Fibroblast of mammary gland (primary cell): ENCODE measurements at regions not wholly inside any gene's neighbourhood (a gene's known extent, or its start where the extent isn't known, plus 50 kb on each side); places are given as distances from the start of the nearest gene placed in this dataset.

Experiments
- DNase-seq: peaks from one replicate; pipeline ENCODE4 v3.0.0-alpha.2; 2010; ENCODE audit warnings: low read depth
- H3K4me3 ChIP-seq: 2 replicates; pipeline ENCODE4 v1.5.1; 2011; ENCODE audit warnings: low read depth, mild to moderate bottlenecking, low read length, moderate library complexity; ENCODE audit not compliant: control insufficient read depth
- TF ChIP-seq, protein P1 (sequence below): conservative IDR thresholded peaks from 2 replicates; pipeline ENCODE4 v1.5.1; 2011; ENCODE audit warnings: low read depth, low read length, inconsistent platforms; ENCODE audit not compliant: control insufficient read depth, insufficient read depth

DNA sequence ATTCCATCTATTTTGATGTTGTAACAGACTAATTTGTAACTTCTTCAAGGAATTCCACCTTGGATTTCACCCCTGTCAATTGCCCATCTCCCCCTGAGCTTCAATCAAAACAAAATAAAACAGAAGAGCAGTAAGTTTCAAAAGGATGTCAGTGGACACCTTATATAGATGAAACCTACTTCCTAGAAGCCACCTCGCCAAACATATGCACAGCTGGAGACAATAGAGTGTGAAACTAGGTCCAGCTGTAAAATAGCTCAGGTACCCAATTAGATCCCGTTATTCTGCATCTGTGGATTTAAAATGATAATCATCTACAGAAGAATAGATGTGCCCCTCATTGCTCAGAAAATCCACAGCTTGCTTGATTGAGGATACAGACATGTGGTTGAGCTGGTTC, 598.6 kb downstream of the SH2D4B start:
- TF ChIP-seq, protein P1, sequence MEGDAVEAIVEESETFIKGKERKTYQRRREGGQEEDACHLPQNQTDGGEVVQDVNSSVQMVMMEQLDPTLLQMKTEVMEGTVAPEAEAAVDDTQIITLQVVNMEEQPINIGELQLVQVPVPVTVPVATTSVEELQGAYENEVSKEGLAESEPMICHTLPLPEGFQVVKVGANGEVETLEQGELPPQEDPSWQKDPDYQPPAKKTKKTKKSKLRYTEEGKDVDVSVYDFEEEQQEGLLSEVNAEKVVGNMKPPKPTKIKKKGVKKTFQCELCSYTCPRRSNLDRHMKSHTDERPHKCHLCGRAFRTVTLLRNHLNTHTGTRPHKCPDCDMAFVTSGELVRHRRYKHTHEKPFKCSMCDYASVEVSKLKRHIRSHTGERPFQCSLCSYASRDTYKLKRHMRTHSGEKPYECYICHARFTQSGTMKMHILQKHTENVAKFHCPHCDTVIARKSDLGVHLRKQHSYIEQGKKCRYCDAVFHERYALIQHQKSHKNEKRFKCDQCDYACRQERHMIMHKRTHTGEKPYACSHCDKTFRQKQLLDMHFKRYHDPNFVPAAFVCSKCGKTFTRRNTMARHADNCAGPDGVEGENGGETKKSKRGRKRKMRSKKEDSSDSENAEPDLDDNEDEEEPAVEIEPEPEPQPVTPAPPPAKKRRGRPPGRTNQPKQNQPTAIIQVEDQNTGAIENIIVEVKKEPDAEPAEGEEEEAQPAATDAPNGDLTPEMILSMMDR: no peak
- DNase-seq: no peak
- H3K4me3 ChIP-seq: no peak overlapping the region

DNA sequence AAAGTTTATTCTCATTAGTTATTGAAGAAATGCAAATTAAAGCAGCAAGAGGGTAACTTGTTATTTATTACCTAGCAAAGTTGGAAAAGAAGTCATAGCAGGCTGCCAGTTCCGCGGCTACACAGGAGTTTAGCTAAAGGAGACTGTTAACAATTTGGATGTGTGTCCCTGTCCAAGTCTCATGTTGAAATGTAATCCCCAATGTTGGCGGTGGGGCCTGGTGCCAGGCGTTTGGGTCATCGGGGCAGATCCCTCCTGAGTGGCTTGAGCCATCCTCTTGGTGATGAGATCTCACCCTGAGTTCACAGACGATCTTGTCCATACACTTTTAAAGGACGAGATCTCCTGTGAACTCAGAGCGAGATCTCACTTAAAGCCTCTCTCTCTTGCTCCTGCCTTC, 608.3 kb downstream of the SH2D4B start:
- TF ChIP-seq, protein P1: no peak
- no peak overlapping the region for H3K4me3 ChIP-seq
- DNase-seq: no peak

DNA sequence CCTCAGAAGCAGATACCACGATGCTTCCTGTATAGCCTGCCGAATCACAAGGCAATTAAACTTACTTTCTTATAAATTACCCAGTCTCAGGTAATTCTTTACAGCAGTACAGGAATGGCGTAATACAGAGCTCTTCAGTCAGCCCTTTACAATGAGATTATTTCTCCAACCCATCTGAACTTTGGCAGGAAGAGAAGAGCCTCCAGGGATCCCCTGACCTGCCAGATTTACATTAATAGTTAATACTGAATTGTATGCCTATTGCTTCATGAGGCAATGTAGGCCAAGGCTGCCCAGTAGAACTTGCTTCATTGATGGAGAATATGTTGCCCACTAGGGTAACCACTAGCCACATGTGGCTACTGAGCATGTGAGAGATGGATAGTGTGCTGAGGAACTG, 608.7 kb downstream of the SH2D4B start:
- H3K4me3 ChIP-seq: no peak overlapping the region
- TF ChIP-seq, protein P1: no peak
- DNase-seq: no peak

DNA sequence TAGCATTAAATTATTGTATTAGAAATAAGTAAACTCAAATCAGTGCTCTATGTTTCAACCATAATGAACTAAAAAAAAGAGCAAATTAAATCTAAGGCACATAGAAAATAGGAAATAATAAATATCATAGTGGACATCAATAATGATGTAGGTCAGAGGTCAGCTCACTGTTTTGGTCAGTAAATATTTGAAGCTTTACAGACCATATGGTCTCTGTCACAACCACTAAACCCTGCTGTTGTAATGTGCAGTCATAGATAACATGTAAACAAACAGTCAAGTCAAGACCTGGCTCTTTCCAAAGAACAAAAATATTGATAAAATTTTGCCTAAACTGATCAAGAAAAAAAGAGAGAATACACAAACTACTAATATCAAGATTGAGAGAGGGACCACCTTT, 615.0 kb downstream of the SH2D4B start:
- H3K4me3 ChIP-seq: no peak overlapping the region
- TF ChIP-seq, protein P1: no peak
- no peak for DNase-seq

DNA sequence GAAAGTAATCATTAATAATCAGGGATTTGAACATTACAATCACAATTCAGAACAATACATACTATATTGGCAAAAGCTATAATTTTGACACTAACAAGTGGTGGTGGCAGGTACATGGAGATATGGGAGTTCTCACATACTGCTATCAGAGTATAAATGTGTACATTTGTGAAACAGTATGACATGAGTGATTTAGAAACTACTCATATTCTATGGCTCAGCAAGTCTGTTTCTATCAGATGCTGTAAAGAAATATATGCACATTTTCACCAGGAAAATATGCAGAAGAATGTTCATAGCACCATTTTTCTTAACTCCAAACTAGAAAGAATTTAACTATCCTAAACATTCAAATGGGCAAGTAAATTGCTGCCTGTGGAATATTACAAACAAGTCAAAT, 620.0 kb downstream of the SH2D4B start:
- TF ChIP-seq, protein P1: no peak
- DNase-seq: no peak
- H3K4me3 ChIP-seq: no peak overlapping the region

DNA sequence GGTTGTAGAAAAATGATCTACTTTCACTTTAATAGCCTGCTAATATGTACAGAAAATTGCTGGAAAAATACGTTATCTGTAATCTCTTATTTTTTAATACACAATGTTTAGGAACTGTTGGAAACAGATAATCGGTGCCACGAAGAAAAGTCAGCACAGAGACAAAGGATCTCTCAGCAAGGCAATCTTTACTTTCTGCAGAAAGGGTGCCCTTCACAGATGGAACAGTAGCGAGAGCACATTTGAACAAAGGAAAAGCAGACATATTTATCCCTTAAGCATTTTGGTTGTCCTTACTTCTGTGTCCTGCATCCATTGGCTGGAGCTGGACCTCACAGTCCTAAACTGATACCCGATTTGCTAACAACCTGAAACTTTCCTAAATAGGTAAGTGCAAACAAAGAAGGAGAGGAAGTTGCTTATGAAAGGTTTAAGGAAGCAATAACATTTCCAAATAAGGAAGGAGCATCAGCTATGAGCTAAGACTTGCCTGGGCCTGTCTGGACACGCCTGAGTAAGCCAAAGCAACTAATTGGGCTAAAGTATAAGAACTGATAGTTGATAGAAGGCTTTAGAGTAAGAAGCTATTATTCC, 640.0 kb downstream of the SH2D4B start:
- no peak overlapping the region for H3K4me3 ChIP-seq
- no peak for DNase-seq
- TF ChIP-seq, protein P1: no peak

DNA sequence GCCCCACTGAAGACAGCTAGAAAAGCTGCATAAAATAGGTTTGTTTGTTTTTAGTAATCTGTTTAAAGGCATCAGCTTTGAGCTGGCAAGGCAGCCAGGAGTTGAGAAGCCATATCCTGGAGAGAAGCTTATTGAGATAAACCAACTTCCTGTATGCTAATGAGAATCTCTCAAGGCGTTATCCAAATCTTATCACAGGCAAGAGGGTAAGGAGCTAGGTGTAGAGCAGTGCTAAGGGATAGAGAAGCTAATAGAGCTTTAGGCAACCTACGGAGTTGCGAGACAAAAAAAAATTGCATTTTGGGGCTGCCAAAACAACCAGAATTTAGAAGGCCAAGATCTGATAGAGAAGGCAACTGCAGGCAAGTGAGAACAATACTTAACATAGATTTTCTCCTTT, 641.6 kb downstream of the SH2D4B start:
- TF ChIP-seq, protein P1: no peak
- H3K4me3 ChIP-seq: no peak overlapping the region
- no peak for DNase-seq
